T-helper 1 cell (primary cell): ENCODE measurements at regions not wholly inside any gene's neighbourhood (a gene's known extent, or its start where the extent isn't known, plus 50 kb on each side); places are given as distances from the start of the nearest gene placed in this dataset.

ENCODE experiments used
- DNase-seq, 5 donors: peaks; one replicate each; pipeline ENCODE4 v3.0.0-alpha.2; 2012 to 2020

DNA sequence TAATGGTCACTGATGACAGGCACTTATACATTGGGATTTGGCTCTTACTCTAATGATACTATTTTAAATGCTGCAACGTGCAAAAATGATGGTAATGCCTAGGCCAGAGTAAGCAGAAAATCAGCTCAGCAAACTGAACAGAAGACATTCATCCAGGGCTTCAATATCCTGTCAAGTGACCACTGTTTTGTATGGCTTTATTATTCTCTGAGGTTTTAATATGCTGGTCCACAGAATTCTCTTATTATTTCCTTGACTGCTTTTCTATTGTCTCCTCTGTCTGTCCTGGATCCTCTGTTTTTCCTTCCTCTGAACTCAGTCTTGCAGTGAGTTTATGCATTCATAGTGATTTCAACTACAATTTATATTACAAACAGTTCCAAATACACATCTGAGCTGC is 90.8 kb upstream of the PMFBP1 start:
- DNase-seq: no peak

DNA sequence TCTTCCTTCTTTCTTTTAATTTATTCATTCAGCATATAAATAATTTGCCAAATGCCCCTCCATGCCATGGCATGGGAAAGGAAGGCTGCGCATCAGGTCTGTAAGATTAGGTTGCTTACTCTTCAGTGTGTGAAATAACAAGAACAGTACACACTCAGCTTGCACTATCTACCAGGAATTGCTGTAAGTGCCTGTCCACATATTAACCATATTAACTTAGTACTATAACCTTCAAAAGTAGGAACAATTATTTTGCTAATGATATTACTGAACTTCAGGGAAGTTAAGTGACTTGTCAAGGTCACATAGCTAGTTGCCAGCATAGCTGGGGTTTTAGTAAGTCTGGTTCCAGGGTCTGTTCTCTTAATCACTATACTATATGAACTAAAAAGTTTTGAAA is 89.2 kb upstream of the PMFBP1 start:
- no peak for DNase-seq

DNA sequence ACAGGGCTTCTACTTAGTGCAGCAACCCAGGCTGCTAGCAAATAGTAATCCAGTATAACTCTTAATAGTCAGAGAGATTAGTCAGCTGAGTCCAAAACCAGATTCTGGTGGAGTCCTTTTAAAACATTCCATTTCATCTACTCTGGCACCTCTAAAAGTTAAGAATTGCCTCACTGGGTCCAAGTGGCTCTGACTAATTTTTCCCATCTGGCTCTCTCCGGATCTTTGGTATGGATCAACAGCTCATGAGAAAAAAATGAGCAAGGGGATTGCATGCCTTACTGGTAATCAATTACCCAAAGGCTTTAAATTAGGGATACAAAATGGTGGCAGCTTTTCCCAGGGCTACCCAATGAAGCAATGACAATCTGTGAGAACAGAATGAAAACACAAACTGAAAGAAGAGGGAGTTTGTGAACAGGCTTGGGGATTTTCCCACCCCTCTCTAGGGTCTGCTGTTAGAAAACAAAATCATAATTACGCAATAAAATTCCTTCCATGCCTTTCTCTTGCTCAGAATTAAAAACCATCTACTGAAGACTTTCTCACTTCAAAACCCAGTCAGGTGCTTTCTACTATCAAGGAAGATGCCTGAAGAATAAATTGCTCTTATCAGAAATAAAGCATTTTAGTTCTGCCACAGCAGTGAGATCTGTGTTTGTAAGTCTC is 84.6 kb upstream of the PMFBP1 start:
- DNase-seq: no peak

DNA sequence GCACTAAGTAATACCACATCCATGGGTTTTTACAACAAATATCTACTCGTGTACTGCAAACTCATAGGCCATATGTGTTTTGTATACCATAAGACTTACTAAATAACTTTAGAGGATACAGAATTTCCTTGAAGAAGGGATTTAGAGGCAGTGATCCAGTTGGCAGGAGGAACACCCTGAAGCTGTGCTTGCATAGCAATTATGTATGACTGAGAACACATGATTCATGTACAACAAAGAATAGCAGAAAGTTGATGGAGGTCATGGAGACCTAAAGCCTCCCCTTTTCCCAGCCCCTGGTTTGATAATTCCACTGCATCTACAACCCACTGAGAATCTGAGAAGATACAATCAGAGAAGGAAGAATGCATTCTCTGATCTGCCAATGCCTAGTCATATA is 83.8 kb upstream of the PMFBP1 start:
- no peak for DNase-seq

- DNase-seq: no peak
Measured at GRCh38 chr16:72247821-72248253, 75.9 kb upstream of the PMFBP1 start.

DNA sequence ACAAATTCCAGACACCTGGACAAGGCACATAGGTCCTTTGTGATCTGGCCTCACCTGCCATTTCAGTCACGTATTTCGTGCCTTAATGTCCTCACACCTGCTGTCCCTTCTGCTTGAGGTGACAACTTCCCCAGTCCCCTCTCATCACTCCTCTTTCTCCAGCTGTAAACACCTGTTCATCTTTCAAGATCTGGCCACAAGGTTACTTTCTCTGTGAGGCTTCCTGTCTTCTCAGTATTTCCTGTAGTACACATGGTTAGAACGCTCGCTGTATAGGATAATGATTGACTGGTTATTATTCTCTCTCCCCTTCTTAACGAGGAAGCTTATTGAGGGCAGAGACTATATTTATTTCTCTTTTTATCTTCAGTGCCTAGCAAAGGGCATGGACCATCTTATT is 74.5 kb upstream of the PMFBP1 start:
- peak in 1 of 5 donors; percentile 6 for DNase-seq

- no peak for DNase-seq
Measured at GRCh38 chr16:72244853-72245252, 72.9 kb upstream of the PMFBP1 start.

DNA sequence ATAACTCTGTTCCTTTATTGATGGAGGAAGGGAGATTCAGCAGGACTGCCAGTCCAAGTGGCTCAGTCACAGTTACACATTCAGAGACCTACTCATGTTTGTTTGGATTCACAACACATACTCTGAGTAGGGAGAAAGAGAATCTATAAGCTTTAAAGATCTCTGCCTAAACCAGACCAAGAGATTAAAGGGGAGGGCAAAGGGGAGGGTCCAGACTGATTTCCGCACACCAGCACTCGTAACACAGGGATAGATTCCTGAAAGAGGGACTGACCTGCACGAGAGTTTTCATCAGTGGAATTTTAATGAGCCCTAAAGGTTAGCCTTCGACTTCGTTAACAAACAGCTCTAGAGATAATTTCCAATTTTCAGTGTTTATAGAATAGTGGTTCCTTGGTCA is 71.7 kb upstream of the PMFBP1 start:
- DNase-seq: no peak

DNA sequence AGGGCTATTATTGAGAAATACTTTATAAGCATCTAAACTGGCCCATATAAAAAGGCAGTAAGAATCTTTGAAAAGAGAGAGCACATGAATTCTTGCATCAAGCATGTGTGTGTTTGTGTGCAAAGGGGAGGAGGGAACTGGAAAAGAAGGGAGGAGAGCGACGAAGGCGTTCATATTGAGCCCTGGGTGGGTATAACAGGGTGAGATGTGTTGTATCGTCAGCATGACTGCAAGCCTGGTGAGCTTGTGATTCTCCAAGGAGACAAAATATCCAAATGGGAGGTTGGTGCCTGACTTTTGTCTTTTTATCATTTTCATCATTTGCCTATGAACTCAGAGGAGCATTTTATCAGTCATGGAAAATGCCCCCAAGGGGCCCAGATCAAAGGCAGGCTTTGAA is 70.8 kb upstream of the PMFBP1 start:
- no peak for DNase-seq

DNA sequence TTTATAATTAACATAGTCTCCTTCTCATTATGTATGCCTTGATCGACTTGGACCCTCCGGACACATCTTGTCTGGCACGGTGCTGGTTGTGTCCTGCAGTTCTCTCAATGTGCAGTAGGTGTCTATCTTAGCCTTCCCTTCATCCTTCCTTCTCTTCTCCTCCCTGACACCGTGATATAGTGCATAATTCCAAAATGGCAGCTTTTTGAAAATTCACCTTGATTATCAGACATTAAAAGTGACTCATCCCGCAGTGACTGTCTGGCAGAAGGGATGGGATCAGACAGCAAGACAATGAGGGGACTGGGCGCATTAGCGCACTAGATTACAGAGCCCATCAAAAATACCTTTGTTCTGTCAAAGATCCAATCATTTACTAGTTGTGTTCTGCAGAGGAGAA is 70.0 kb upstream of the PMFBP1 start:
- DNase-seq: no peak

GRCh38 chr16:72241008-72241407 is 69.1 kb upstream of the PMFBP1 start:
- DNase-seq: no peak

DNA sequence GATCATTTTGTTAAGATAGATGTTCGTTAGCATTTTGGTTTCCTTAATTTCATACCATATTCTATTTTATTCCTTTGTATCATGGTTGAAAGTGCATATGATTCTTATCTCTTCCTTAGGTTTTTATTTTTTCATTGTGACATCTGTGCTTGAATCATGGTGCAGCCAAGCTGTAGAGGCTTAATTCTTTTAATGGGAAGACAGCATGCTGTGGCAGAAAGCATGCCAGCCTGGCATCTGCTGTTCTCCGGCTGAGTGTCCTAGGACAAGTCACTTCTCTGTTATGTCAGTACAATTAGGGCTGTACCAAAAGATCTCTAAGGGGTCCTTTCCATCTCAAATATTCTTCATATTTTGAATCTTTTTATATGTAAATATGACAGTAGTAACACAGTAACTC is 68.5 kb upstream of the PMFBP1 start:
- no peak for DNase-seq

DNA sequence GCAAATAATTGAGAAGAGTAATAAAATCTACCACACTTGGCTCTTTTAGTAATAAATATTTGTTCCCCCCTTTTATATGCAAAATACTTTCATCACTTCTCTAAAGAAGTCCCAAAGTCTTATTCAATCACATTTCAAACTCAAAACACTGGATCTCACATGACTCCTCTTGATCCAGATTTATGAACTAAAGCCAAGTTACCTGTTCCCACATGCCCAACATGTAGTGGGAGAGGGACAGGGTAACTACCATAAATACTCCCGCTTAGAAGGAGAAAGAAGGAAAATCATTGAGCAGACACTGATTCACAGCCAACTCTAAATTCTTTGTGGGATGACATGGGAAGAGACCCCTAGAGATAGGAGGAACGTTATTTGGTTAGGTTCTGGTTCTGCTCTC is 64.9 kb upstream of the PMFBP1 start:
- DNase-seq: no peak

DNA sequence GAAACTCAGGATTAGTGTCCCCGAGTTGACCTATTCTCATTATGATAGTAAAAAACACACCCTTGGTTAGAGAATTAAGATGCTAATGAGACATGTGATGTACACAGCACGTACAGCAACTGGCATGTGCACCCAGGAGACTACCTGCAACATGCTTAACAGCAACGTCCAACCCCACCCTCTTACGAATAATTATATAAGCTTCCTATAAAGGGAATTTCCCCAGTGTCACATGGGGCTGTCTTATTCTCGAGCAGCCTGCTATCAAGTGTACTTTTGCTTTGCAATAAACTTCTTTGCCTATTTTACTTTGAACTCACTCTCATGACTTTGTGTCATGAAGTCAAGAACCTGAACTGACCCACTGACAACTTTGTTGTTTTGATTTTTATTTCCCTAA is 62.4 kb upstream of the PMFBP1 start:
- no peak for DNase-seq

DNA sequence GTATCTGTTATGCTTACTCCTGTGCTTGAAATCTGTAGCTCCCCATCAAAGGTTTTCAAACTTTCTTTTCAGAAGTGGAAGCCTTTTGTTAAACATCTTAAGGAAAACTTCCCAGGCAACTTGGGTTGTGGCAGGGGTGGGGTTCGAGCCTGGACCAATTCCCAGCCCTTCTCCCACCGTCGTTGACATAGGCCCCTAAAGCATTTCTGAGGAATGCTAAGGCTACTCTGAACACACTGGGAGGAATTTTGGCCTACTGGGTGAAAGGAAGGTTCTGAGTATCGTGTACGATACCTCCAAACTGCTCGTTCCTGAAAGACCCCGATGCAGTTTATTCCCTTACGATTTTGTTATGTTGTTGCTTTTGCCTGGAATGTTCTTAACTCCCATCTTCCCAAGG is 56.1 kb upstream of the PMFBP1 start:
- no peak for DNase-seq

GRCh38 chr16:72226136-72226535 is 54.2 kb upstream of the PMFBP1 start:
- no peak for DNase-seq

DNA sequence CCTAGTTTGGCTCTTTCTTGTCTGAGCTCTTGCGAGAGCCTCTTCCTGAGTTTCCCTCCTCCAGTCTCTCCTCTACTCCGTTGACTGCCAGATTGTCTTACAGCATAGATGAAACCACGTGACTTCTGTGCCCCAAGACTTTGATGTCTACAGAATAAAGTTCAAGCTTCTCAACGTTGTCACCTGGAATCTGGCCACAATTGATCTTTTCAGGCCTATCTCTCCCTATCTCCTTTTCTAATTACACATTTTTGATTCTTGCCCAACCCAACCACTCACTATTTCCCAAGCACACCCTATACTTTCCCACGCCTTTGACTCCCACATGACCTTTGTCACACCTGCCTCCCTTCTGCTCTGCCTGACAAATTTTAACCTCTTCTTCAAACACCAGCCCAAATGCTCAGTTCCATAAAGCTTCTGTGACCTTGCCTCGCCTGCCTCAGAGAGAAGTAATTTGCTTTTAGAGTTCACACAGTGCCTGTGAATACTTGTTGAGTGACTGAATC is 52.4 kb upstream of the PMFBP1 start:
- no peak for DNase-seq

DNA sequence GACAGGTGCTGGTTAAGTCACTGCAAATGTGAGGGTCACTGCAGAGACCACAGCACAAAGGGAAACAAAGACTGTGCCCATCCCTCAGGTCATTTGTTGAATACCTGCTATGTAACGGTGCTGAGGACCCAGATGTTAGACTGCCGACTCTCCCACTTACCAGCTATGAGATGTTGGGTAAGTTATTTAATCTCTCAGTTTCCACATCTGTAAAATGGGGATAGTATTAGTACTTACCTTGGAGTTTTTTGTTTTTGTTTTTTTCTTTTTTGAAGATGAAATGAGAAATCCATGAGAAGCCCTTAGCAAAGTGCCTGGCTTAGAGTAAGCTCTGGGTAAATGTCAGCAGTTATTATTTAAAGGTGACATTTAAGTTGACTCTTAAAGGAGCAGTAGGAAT is 50.5 kb upstream of the PMFBP1 start:
- no peak for DNase-seq
